ENCODE measurements at regions not wholly inside any gene's neighbourhood (a gene's known extent, or its start where the extent isn't known, plus 50 kb on each side); places are given as distances from the start of the nearest gene placed in this dataset.

DNA sequence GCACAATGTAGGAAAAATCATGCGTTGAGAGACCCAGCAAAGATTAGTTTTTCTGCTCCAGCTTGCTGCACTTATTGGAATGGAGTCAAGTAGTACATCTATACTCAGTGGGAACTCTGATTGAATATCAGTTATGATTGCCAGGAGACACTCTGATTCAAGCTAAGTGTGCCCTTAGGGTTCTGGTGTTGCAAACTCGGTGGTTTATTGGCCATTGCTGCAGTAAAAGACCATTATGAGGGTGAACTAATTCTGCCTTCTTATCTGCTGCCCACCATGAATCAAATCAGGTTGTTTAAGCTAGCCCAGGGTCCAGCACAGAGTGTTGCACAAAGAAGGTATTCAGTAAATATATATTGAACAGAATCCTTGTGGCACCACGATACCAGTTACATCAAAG is 74.8 kb upstream of the GLS start:
- DNase-seq (ENCODE audit: low read depth, low spot score) (no peak), ATAC-seq (no peak), FAIRE-seq (no peak)
- ChIA-PET SMC1A (ENCODE audit: uncharacterized antibody, unreplicated experiment) (interaction anchor here (0.6 to 4.3 kb wide), 9 partner anchors 13 to 717 kb away, joined by 3 to 23 read pairs (median 4); no protein-coding TSS in a partner anchor), CTCF (interaction anchor here (0.7 to 6.1 kb wide), 15 partner anchors 8 to 718 kb away, joined by 3 to 73 read pairs (median 4); partner anchors contain the start of gene INPP1), RAD21 (ENCODE audit: unreplicated experiment) (interaction anchor here (1.0 to 3.3 kb wide), 5 partner anchors 25 to 481 kb away, joined by 3 to 19 read pairs (median 4); no protein-coding TSS in a partner anchor), POLR2A (no interaction called here)
- Histone ChIP-seq H3K27ac (ENCODE audit: control insufficient read depth, insufficient read depth) (no peak overlapping the region), H3K27me3 (replicated peaks in 1 of 2; ENCODE audit: control insufficient read depth in 2 of 2, insufficient read depth in 2 of 2, low read length in 1 of 2) (no peaks in the 10 kb centered on the region), H3K4me1 (ENCODE audit: control insufficient read depth, insufficient read depth, low read length) (peaks cover 5% of the 10 kb centered on the region; the same call in 1 of the 2 replicates), H3K9me3 (replicated peaks; ENCODE audit: control insufficient read depth, insufficient read depth, low read length) (no peaks in the 10 kb centered on the region), H2AFZ (ENCODE audit: control insufficient read depth, low read depth, low read length) (no peak overlapping the region), H3K4me2 (ENCODE audit: control insufficient read depth, insufficient read depth) (no peak overlapping the region), H3K79me2 (ENCODE audit: control insufficient read depth, insufficient read depth, low read length) (no peaks in the 10 kb centered on the region), H3K4me3 (no peak overlapping the region), H3K9ac (ENCODE audit: control insufficient read depth, insufficient read depth, low read length) (no peak overlapping the region), H4K20me1 (ENCODE audit: control insufficient read depth, insufficient read depth) (no peaks in the 10 kb centered on the region), H3K36me3 (ENCODE audit: control insufficient read depth in 2 of 2, insufficient read depth in 2 of 2, low read length in 1 of 2) (no peaks in the 10 kb centered on the region)
- TF ChIP-seq EZH2 (IDR thresholded peaks at IDR 0.05; ENCODE audit: borderline replicate concordance, control insufficient read depth, low read depth, low read length) (no peak), SMAD5 (IDR thresholded peaks at IDR 0.05; ENCODE audit: low read depth) (no peak), IKZF2 (IDR thresholded peaks at IDR 0.05) (no peak), TCF12 (IDR thresholded peaks at IDR 0.05; ENCODE audit: low read depth, low read length) (no peak), NR2C1 (IDR thresholded peaks at IDR 0.05) (no peak), MTA3 (IDR thresholded peaks at IDR 0.05; ENCODE audit: borderline replicate concordance, low read length) (no peak), NFYA (IDR thresholded peaks at IDR 0.05; ENCODE audit: borderline replicate concordance, low read depth, low read length) (no peak), MEF2B (IDR thresholded peaks at IDR 0.05; ENCODE audit: partially characterized antibody, poor library complexity, severe bottlenecking) (no peak), ZNF217 (IDR thresholded peaks at IDR 0.05) (no peak), IKZF1 (conservative IDR thresholded peaks at IDR 0.05) (no peak)
- TF ChIP-seq, protein P1, sequence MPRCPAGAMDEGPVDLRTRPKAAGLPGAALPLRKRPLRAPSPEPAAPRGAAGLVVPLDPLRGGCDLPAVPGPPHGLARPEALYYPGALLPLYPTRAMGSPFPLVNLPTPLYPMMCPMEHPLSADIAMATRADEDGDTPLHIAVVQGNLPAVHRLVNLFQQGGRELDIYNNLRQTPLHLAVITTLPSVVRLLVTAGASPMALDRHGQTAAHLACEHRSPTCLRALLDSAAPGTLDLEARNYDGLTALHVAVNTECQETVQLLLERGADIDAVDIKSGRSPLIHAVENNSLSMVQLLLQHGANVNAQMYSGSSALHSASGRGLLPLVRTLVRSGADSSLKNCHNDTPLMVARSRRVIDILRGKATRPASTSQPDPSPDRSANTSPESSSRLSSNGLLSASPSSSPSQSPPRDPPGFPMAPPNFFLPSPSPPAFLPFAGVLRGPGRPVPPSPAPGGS (IDR thresholded peaks at IDR 0.05; ENCODE audit: borderline replicate concordance, insufficient read depth, low read depth, low read length, poor library complexity, severe bottlenecking), result no peak
- TF ChIP-seq, protein P2, sequence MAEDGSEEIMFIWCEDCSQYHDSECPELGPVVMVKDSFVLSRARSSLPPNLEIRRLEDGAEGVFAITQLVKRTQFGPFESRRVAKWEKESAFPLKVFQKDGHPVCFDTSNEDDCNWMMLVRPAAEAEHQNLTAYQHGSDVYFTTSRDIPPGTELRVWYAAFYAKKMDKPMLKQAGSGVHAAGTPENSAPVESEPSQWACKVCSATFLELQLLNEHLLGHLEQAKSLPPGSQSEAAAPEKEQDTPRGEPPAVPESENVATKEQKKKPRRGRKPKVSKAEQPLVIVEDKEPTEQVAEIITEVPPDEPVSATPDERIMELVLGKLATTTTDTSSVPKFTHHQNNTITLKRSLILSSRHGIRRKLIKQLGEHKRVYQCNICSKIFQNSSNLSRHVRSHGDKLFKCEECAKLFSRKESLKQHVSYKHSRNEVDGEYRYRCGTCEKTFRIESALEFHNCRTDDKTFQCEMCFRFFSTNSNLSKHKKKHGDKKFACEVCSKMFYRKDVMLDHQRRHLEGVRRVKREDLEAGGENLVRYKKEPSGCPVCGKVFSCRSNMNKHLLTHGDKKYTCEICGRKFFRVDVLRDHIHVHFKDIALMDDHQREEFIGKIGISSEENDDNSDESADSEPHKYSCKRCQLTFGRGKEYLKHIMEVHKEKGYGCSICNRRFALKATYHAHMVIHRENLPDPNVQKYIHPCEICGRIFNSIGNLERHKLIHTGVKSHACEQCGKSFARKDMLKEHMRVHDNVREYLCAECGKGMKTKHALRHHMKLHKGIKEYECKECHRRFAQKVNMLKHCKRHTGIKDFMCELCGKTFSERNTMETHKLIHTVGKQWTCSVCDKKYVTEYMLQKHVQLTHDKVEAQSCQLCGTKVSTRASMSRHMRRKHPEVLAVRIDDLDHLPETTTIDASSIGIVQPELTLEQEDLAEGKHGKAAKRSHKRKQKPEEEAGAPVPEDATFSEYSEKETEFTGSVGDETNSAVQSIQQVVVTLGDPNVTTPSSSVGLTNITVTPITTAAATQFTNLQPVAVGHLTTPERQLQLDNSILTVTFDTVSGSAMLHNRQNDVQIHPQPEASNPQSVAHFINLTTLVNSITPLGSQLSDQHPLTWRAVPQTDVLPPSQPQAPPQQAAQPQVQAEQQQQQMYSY (CRISPR knock-in tag; IDR thresholded peaks at IDR 0.05), result no peak
- in situ Hi-C loops (cut with MboI), result no loop called here
- intact Hi-C loops (cut with micrococcal nuclease; ENCODE audit: unreplicated experiment), result loop anchor here (2.0 kb wide), 1 partner anchor 717 kb away; no protein-coding TSS in a partner anchor
- WGBS (ENCODE audit: insufficient coverage, insufficient replicate concordance, low lambda C conversion rate, missing lambda C conversion rate), result 68% methylated on average over 3 of the region's 3 CpGs
- BruUV-seq (replicated peaks), result no TSS peak
